ENCODE measurements at regions not wholly inside any gene's neighbourhood (a gene's known extent, or its start where the extent isn't known, plus 50 kb on each side); places are given as distances from the start of the nearest gene placed in this dataset.
A peak's percentile ranks its signal among the peaks of the same experiment; 100 is the strongest.
"Not testable (repeated sequence)": the region's sequence is repeated elsewhere in the genome, so short reads cannot be mapped to it uniquely, and the experiment has no call there.

DNA sequence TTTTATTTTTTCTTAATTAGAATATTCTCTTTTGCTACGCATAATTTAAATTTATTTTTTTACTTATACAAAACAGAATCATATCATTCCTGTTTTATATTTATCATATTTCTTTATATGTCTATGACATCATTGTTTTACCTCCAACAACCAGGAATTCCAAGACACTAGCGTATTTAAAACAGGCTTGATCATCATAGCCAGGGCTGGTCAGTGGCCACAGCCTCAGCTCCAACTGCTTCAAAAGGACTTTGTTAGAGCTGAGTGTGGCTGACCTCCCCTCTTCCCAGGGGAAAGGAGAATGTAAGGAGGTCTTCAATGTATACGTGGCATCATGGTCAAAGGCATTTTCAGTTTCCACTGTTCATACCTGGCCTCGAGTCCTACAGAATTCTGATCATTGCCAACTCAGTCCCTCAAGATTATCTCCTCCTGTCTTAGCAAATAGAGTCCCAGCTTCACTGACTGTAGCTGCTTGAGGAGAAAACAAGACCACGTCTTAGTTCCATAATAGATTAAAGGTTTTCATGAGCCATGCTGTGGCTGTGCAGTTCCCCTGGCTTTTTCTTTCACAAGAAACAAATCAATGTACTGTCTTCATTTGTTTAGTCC, 444.0 kb downstream of the PTPRC start:
- ChIA-PET POLR2A (no interaction called here), CTCF (interaction anchor here (0.8 to 2.9 kb wide), 6 partner anchors 9 to 161 kb away, joined by 3 to 14 read pairs (median 4); no protein-coding TSS in a partner anchor)
- TF ChIP-seq, protein P1, sequence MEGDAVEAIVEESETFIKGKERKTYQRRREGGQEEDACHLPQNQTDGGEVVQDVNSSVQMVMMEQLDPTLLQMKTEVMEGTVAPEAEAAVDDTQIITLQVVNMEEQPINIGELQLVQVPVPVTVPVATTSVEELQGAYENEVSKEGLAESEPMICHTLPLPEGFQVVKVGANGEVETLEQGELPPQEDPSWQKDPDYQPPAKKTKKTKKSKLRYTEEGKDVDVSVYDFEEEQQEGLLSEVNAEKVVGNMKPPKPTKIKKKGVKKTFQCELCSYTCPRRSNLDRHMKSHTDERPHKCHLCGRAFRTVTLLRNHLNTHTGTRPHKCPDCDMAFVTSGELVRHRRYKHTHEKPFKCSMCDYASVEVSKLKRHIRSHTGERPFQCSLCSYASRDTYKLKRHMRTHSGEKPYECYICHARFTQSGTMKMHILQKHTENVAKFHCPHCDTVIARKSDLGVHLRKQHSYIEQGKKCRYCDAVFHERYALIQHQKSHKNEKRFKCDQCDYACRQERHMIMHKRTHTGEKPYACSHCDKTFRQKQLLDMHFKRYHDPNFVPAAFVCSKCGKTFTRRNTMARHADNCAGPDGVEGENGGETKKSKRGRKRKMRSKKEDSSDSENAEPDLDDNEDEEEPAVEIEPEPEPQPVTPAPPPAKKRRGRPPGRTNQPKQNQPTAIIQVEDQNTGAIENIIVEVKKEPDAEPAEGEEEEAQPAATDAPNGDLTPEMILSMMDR (IDR thresholded peaks at IDR 0.05; ENCODE audit: control extremely low read depth, extremely low read depth, low read depth, missing control alignments): no peak
- no peak for DNase-seq (ENCODE audit: extremely low spot score)

DNA sequence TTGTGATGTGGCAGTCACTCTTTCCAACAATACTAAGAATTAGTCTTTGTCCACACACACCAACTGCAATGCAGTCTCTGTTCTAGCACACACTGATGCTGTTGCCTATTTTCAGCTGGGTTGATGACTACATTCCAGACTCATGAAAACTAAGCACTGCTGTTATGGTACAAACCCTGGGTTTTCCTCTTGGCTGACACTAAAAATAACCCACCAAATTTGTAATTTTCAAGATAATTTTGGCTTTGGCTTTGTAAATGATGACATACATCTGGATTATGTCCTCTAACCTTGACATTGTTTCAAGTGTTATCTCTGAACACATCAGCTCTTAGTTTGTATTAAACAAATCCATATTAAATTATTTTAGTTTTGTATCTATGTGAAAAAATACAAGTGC, 444.8 kb downstream of the PTPRC start:
- no peak for DNase-seq (ENCODE audit: extremely low spot score)
- POLR2A ChIA-PET: no interaction called here
- TF ChIP-seq, protein P1 (IDR thresholded peaks at IDR 0.05; ENCODE audit: control extremely low read depth, extremely low read depth, low read depth, missing control alignments): no peak
- CTCF ChIA-PET: interaction anchor here (0.8 to 2.9 kb wide), 6 partner anchors 9 to 160 kb away, joined by 3 to 14 read pairs (median 4); no protein-coding TSS in a partner anchor

DNA sequence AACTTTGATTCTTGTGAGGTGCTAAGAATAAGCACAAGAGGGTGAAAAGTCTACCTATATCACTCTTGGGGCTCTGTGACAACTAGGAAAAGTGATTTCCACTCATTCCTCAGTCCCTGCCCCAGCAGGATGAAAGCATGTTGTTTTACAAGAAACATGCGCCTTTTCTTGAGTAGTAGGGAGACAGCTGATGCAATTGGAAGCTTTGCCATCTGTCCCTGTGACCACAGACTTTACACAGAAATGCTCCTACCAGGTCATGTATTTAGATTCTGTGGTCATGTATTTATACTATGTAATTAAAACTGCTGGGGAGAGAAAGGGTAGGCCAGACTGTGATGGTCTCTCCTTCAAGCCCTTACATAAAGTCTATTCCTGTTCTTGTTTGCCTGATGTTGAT, 445.5 kb downstream of the PTPRC start:
- CTCF ChIA-PET: interaction anchor here (1.2 to 2.9 kb wide), 3 partner anchors 13 to 29 kb away, joined by 4 to 14 read pairs (median 4); no protein-coding TSS in a partner anchor
- POLR2A ChIA-PET: interaction anchor here (0.6 kb wide), 1 partner anchor 405 kb away, joined by 6 read pairs; no protein-coding TSS in a partner anchor
- TF ChIP-seq, protein P1 (IDR thresholded peaks at IDR 0.05; ENCODE audit: control extremely low read depth, extremely low read depth, low read depth, missing control alignments): no peak
- DNase-seq (ENCODE audit: extremely low spot score): no peak

DNA sequence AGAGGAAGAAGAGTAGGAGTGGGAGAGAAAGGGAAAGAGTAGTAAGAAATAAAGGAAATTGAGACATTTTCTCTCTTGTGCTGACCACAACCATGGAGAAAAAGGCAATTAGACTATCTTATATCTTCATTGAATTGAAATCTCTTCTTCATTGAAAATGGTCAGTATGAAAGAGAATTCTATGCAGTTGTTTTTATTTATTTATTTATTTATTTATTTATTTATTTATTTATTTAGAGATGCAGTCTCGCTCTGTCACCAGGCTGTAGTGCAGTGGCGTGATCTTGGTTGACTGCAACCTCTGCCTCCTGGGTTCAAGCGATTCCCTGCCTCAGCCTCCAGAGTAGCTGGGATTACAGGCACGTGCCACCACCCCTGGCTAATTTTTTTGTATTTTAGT, 447.1 kb downstream of the PTPRC start:
- ChIA-PET POLR2A (no interaction called here), CTCF (no interaction called here)
- no peak for DNase-seq (ENCODE audit: extremely low spot score)
- TF ChIP-seq, protein P1 (IDR thresholded peaks at IDR 0.05; ENCODE audit: control extremely low read depth, extremely low read depth, low read depth, missing control alignments): no peak

DNA sequence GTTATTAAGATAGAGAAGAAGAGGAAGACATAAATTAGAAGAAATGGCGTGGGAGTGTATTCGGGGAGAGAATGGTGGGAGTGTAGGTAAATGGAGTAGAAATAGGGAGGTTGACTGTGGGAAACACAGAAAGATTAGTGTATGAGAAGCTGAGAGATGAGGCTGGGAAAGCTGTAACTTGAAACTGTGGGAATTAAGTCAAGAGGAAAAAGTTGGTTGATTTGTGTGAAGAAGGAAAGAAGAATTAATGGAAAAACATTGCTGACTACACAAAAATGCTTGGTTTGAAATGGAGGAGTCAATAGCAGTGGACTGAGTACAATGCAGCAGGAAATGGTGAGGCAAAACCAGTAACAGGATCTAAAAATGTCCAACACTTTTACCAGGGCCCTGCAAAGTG, 448.3 kb downstream of the PTPRC start:
- CTCF ChIA-PET: no interaction called here

DNA sequence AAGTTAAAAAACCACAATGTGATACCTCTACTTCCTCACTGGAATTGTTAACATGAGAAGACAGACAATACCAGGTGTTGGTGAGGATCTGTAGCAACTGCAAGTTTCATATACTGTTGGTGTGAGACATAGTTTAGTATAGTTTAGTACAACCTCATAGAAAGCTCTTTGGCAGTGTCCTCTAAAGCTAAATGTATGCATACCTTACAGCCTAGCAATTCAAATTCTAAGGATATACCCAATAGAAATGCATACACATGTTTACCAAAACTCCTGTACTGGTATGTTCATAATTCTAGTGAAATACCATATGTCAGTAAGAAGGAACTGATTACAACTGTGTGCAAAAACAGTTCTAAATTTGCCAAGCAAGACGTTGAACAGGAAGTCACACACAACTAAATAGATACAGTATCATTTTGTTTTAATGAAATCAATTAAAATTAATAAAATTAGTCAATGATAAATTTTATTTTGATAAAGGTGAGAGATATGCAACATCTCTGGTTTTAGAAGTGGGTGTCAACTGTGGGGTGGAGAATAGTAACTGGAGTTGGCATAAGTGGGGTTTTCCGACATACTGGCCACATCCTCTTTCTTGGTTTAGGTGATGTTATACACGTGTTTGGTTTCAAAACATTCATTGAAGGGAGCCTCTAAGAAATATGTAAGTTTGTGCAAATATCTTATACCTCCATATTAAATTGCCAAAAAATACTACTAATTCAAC, 450.7 kb downstream of the PTPRC start:
- ChIA-PET POLR2A (no interaction called here), CTCF (no interaction called here)
- TF ChIP-seq, protein P1 (IDR thresholded peaks at IDR 0.05; ENCODE audit: control extremely low read depth, extremely low read depth, low read depth, missing control alignments): no peak
- DNase-seq (ENCODE audit: extremely low spot score): peak; percentile 34

More for the DNA sequence above, 448.3 kb downstream of the PTPRC start:
- TF ChIP-seq, protein P1 (IDR thresholded peaks at IDR 0.05; ENCODE audit: control extremely low read depth, extremely low read depth, low read depth, missing control alignments): no peak
- POLR2A ChIA-PET: no interaction called here
- no peak for DNase-seq (ENCODE audit: extremely low spot score)

DNA sequence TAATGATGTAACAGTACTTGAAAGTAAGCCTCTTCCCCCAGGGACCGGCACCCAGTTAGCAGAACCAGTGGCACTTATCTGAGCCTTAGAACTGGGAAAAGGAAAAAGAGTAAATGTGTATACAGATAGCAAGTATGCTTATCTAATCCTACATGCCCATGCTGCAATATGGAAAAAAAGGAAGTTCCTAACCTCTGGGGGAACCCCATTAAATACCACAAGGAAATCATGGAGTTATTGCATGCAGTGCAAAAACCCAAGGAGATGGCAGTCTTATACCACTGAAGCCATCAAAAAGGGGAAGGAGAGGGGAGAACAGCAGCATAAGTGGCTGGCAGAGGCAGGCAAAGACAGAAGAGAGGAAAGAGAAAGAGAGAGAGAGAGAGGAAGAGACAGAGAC, 456.8 kb downstream of the PTPRC start:
- POLR2A ChIA-PET; DNase-seq (ENCODE audit: extremely low spot score): not testable (repeated sequence)
- CTCF ChIA-PET: interaction anchor here (1.7 kb wide), 1 partner anchor 18 kb away, joined by 6 read pairs; no protein-coding TSS in a partner anchor
